Activated CD4-positive, alpha-beta T cell treated with anti-CD3 and anti-CD28 coated beads, Interleukin-2, amount 10 ng/mL, durations not matched to agents 24 days and 14 days (primary cell): ENCODE measurements at regions not wholly inside any gene's neighbourhood (a gene's known extent, or its start where the extent isn't known, plus 50 kb on each side); places are given as distances from the start of the nearest gene placed in this dataset.
"Not testable (repeated sequence)": the region's sequence is repeated elsewhere in the genome, so short reads cannot be mapped to it uniquely, and the experiment has no call there.

Experiments used
- DNase-seq: peaks from one replicate; pipeline ENCODE4 v3.0.0; 2022
- H3K27ac Mint-ChIP-seq: one replicate; pipeline ENCODE4 v1.8.0; 2022; ENCODE audit warnings: mild to moderate bottlenecking, mixed read lengths
- H3K27me3 Mint-ChIP-seq: one replicate; pipeline ENCODE4 v1.8.0; 2022; ENCODE audit warnings: mixed read lengths
- H3K36me3 Mint-ChIP-seq: one replicate; pipeline ENCODE4 v1.8.0; 2022; ENCODE audit warnings: low read depth, mild to moderate bottlenecking, mixed read lengths
- H3K4me1 Mint-ChIP-seq: one replicate; pipeline ENCODE4 v1.8.0; 2021; ENCODE audit warnings: mixed read lengths
- H3K4me3 Mint-ChIP-seq: one replicate; pipeline ENCODE4 v1.8.0; 2022; ENCODE audit warnings: mild to moderate bottlenecking, moderate library complexity, mixed read lengths
- H3K9me3 Mint-ChIP-seq: one replicate; pipeline ENCODE4 v1.8.0; 2021; ENCODE audit warnings: mixed read lengths
- intact Hi-C: fragments of 100-400 bp; cut with micrococcal nuclease; formaldehyde crosslinking; loops from one replicate; pipeline ENCODE4 v1.15.1; 2023

- Mint-ChIP-seq H3K27me3 (no peaks in the 10 kb centered on the region), H3K4me3 (no peak overlapping the region), H3K4me1 (no peaks in the 10 kb centered on the region), H3K9me3 (no peaks in the 10 kb centered on the region), H3K27ac (no peak overlapping the region), H3K36me3 (no peaks in the 10 kb centered on the region)
- DNase-seq: no peak
- intact Hi-C loops: no loop called here
Measured at GRCh38 chr3:177710506-177710905, 513.2 kb upstream of the TBL1XR1 start.

- Mint-ChIP-seq H3K4me3 (no peak overlapping the region), H3K27ac (no peak overlapping the region), H3K36me3 (no peaks in the 10 kb centered on the region), H3K9me3 (no peaks in the 10 kb centered on the region), H3K4me1 (no peaks in the 10 kb centered on the region), H3K27me3 (no peaks in the 10 kb centered on the region)
- intact Hi-C loops: no loop called here
- DNase-seq: no peak
Measured at GRCh38 chr3:177711637-177712036, 514.4 kb upstream of the TBL1XR1 start.

- Mint-ChIP-seq H3K4me3 (no peak overlapping the region), H3K9me3 (no peaks in the 10 kb centered on the region), H3K27me3 (no peaks in the 10 kb centered on the region), H3K27ac (no peak overlapping the region), H3K36me3 (no peaks in the 10 kb centered on the region), H3K4me1 (no peaks in the 10 kb centered on the region)
- DNase-seq: no peak
- intact Hi-C loops: no loop called here
Measured at GRCh38 chr3:177713928-177714900, 516.9 kb upstream of the TBL1XR1 start.

- no peak for DNase-seq
- intact Hi-C loops: no loop called here
- no peaks in the 10 kb centered on the region for H3K27me3 Mint-ChIP-seq
- H3K4me3 Mint-ChIP-seq: no peak overlapping the region
- H3K4me1 Mint-ChIP-seq: no peaks in the 10 kb centered on the region
- no peak overlapping the region for H3K27ac Mint-ChIP-seq
- H3K36me3 Mint-ChIP-seq: no peaks in the 10 kb centered on the region
- H3K9me3 Mint-ChIP-seq: no peaks in the 10 kb centered on the region
Measured at GRCh38 chr3:177714945-177715344, 517.7 kb upstream of the TBL1XR1 start.

GRCh38 chr3:177715980-177716379 is 518.7 kb upstream of the TBL1XR1 start:
- Mint-ChIP-seq H3K27ac (no peak overlapping the region), H3K27me3 (no peaks in the 10 kb centered on the region), H3K4me3 (no peak overlapping the region), H3K9me3 (no peaks in the 10 kb centered on the region), H3K36me3 (no peaks in the 10 kb centered on the region), H3K4me1 (no peaks in the 10 kb centered on the region)
- no peak for DNase-seq
- intact Hi-C loops: no loop called here

- not testable (repeated sequence) for H3K4me3 Mint-ChIP-seq, H3K36me3 Mint-ChIP-seq, H3K4me1 Mint-ChIP-seq, DNase-seq, H3K27me3 Mint-ChIP-seq, H3K27ac Mint-ChIP-seq, H3K9me3 Mint-ChIP-seq
- intact Hi-C loops: loop anchor here (5.0 kb wide), 1 partner anchor 74 kb away; no protein-coding TSS in a partner anchor
Measured at GRCh38 chr3:177720927-177721326, 523.6 kb upstream of the TBL1XR1 start.

- Mint-ChIP-seq H3K9me3 (peaks cover 18% of the 10 kb centered on the region), H3K4me3 (no peak overlapping the region)
Measured at GRCh38 chr3:177721864-177722785, 524.8 kb upstream of the TBL1XR1 start.

GRCh38 chr3:177724020-177724638 is 526.8 kb upstream of the TBL1XR1 start:
- H3K9me3 Mint-ChIP-seq: peaks cover 23% of the 10 kb centered on the region
- intact Hi-C loops: loop anchor here (5.0 kb wide), 1 partner anchor 77 kb away; no protein-coding TSS in a partner anchor
- H3K4me3 Mint-ChIP-seq: no peak overlapping the region
- no peaks in the 10 kb centered on the region for H3K27me3 Mint-ChIP-seq
- no peaks in the 10 kb centered on the region for H3K36me3 Mint-ChIP-seq
- no peak for DNase-seq
- no peaks in the 10 kb centered on the region for H3K4me1 Mint-ChIP-seq
- H3K27ac Mint-ChIP-seq: no peak overlapping the region

More at GRCh38 chr3:177721864-177722785, 524.8 kb upstream of the TBL1XR1 start:
- no peak for DNase-seq
- Mint-ChIP-seq H3K4me1 (no peaks in the 10 kb centered on the region), H3K36me3 (no peaks in the 10 kb centered on the region), H3K27me3 (no peaks in the 10 kb centered on the region), H3K27ac (no peak overlapping the region)
- intact Hi-C loops: loop anchor here (5.0 kb wide), 1 partner anchor 75 kb away; no protein-coding TSS in a partner anchor

GRCh38 chr3:177725165-177725564 is 527.9 kb upstream of the TBL1XR1 start:
- H3K27me3 Mint-ChIP-seq: no peaks in the 10 kb centered on the region
- intact Hi-C loops: no loop called here
- no peaks in the 10 kb centered on the region for H3K36me3 Mint-ChIP-seq
- DNase-seq: no peak
- H3K9me3 Mint-ChIP-seq: peaks cover 23% of the 10 kb centered on the region
- H3K27ac Mint-ChIP-seq: no peak overlapping the region
- H3K4me3 Mint-ChIP-seq: no peak overlapping the region
- H3K4me1 Mint-ChIP-seq: no peaks in the 10 kb centered on the region

- H3K4me1 Mint-ChIP-seq: no peaks in the 10 kb centered on the region
- no peaks in the 10 kb centered on the region for H3K36me3 Mint-ChIP-seq
- H3K4me3 Mint-ChIP-seq: no peak overlapping the region
- DNase-seq: no peak
- intact Hi-C loops: no loop called here
- no peaks in the 10 kb centered on the region for H3K27me3 Mint-ChIP-seq
- H3K27ac Mint-ChIP-seq: no peak overlapping the region
- H3K9me3 Mint-ChIP-seq: peaks cover 23% of the 10 kb centered on the region
Measured at GRCh38 chr3:177726807-177727206, 529.5 kb upstream of the TBL1XR1 start.

GRCh38 chr3:177729956-177730681 is 532.8 kb upstream of the TBL1XR1 start:
- Mint-ChIP-seq H3K27ac (no peak overlapping the region), H3K36me3 (no peaks in the 10 kb centered on the region), H3K4me1 (no peaks in the 10 kb centered on the region), H3K9me3 (peaks cover 20% of the 10 kb centered on the region), H3K4me3 (no peak overlapping the region), H3K27me3 (no peaks in the 10 kb centered on the region)
- DNase-seq: no peak
- intact Hi-C loops: no loop called here

- Mint-ChIP-seq H3K4me3 (no peak overlapping the region), H3K27ac (no peak overlapping the region), H3K27me3 (no peaks in the 10 kb centered on the region), H3K4me1 (no peaks in the 10 kb centered on the region), H3K9me3 (peaks cover 16% of the 10 kb centered on the region), H3K36me3 (no peaks in the 10 kb centered on the region)
- DNase-seq: no peak
- intact Hi-C loops: no loop called here
Measured at GRCh38 chr3:177730814-177731213, 533.5 kb upstream of the TBL1XR1 start.

- no peaks in the 10 kb centered on the region for H3K4me1 Mint-ChIP-seq
- no peaks in the 10 kb centered on the region for H3K27me3 Mint-ChIP-seq
- no peak for DNase-seq
- no peak overlapping the region for H3K4me3 Mint-ChIP-seq
- H3K36me3 Mint-ChIP-seq: no peaks in the 10 kb centered on the region
- peaks cover 7% of the 10 kb centered on the region for H3K9me3 Mint-ChIP-seq
- H3K27ac Mint-ChIP-seq: no peak overlapping the region
- intact Hi-C loops: no loop called here
Measured at GRCh38 chr3:177731644-177732268, 534.5 kb upstream of the TBL1XR1 start.
